ENCODE measurements at regions not wholly inside any gene's neighbourhood (a gene's known extent, or its start where the extent isn't known, plus 50 kb on each side); places are given as distances from the start of the nearest gene placed in this dataset.

DNA sequence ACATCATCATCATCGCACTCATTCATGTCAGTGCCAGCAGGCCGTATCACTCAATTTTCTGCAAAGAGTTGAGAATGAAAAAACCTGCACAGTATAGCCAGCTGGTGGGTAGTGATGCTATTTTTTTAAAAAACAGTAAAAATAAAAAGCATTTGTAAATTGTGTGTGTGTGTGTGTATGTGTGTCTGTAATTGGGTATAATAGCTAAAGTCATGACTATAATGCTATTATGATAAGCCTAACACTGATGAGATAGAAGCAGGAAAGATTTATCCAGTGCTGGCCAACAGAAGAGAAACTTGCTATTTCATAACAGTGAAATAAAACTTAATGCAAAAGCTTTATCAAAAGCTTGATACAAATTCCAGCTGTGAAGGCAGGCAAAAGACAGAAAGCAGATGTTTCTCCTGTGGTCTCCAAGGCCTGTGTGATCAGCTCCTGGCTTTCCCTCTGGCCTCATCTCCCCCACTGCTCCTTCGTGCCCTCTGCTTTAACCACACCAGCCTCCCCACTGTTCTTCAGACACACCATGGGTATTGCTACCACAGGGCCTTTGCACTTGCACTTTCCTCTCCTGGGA is 206.2 kb upstream of the IRX5 start:
- intact Hi-C loops (cut with DNase I), result no loop called here
- no peak for DNase-seq (ENCODE audit: low spot score in 2 of 2)
- Histone ChIP-seq H3K4me3 (no peak overlapping the region), H3K4me1 (no peaks in the 10 kb centered on the region), H3K27ac (no peak overlapping the region), H3K36me3 (no peaks in the 10 kb centered on the region), H3K9me3 (no peaks in the 10 kb centered on the region), H3K27me3 (no peaks in the 10 kb centered on the region)
- no peak for TF ChIP-seq CTCF (IDR thresholded peaks at IDR 0.05)

- no peak for DNase-seq (ENCODE audit: low spot score in 2 of 2)
- intact Hi-C loops (cut with DNase I), result no loop called here
- no peaks in the 10 kb centered on the region for H3K36me3 ChIP-seq
These were observed 208.4 kb upstream of the IRX5 start for GRCh38 chr16:54722210-54722676.

GRCh38 chr16:54720259-54720658 is 210.4 kb upstream of the IRX5 start:
- no peaks in the 10 kb centered on the region for H3K9me3 ChIP-seq
- H3K4me1 ChIP-seq, result no peaks in the 10 kb centered on the region
- no peaks in the 10 kb centered on the region for H3K36me3 ChIP-seq
- H3K27me3 ChIP-seq, result no peaks in the 10 kb centered on the region
- H3K27ac ChIP-seq, result no peak overlapping the region
- intact Hi-C loops (cut with DNase I), result no loop called here
- DNase-seq (ENCODE audit: low spot score in 2 of 2), result no peak
- H3K4me3 ChIP-seq, result no peak overlapping the region
- TF ChIP-seq CTCF (IDR thresholded peaks at IDR 0.05), result no peak

More at GRCh38 chr16:54722210-54722676, 208.4 kb upstream of the IRX5 start:
- no peak overlapping the region for H3K4me3 ChIP-seq
- H3K27ac ChIP-seq, result no peak overlapping the region
- no peaks in the 10 kb centered on the region for H3K27me3 ChIP-seq
- TF ChIP-seq CTCF (IDR thresholded peaks at IDR 0.05), result no peak
- H3K9me3 ChIP-seq, result no peaks in the 10 kb centered on the region
- H3K4me1 ChIP-seq, result no peaks in the 10 kb centered on the region

- DNase-seq (ENCODE audit: low spot score in 2 of 2), result no peak
- H3K9me3 ChIP-seq, result no peaks in the 10 kb centered on the region
- no peak overlapping the region for H3K27ac ChIP-seq
- H3K36me3 ChIP-seq, result no peaks in the 10 kb centered on the region
- H3K27me3 ChIP-seq, result no peaks in the 10 kb centered on the region
- TF ChIP-seq CTCF (IDR thresholded peaks at IDR 0.05), result no peak
- intact Hi-C loops (cut with DNase I), result no loop called here
- no peak overlapping the region for H3K4me3 ChIP-seq
- no peaks in the 10 kb centered on the region for H3K4me1 ChIP-seq
These were observed 211.0 kb upstream of the IRX5 start for GRCh38 chr16:54719624-54720023.

DNA sequence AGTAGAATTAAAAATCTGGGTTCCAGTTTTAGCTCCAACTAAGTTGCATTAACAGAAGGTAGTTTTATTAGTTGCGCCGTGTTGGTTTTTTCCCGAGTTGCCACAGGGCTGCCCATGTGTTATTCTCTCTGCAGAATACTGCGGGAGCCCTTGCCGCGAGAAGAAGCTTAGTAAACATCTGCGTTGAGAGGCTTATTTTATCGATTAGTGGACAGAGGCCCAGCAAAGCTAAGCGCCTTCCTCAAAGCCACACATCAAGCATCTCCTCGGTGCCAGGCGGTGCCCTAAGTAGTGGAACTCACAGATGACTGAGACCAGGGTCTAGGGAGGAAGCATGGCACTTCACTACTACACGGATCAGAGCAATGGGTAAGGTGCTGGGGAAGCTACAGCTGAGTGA is 212.3 kb upstream of the IRX5 start:
- no peaks in the 10 kb centered on the region for H3K4me1 ChIP-seq
- no peaks in the 10 kb centered on the region for H3K27me3 ChIP-seq
- no peaks in the 10 kb centered on the region for H3K9me3 ChIP-seq
- no peaks in the 10 kb centered on the region for H3K36me3 ChIP-seq
- TF ChIP-seq CTCF (IDR thresholded peaks at IDR 0.05), result no peak
- H3K27ac ChIP-seq, result no peak overlapping the region
- no peak for DNase-seq (ENCODE audit: low spot score in 2 of 2)
- intact Hi-C loops (cut with DNase I), result no loop called here
- no peak overlapping the region for H3K4me3 ChIP-seq

- intact Hi-C loops (cut with DNase I), result no loop called here
- TF ChIP-seq CTCF (IDR thresholded peaks at IDR 0.05), result no peak
- Histone ChIP-seq H3K4me1 (no peaks in the 10 kb centered on the region), H3K9me3 (no peaks in the 10 kb centered on the region), H3K4me3 (no peak overlapping the region), H3K27me3 (no peaks in the 10 kb centered on the region), H3K36me3 (no peaks in the 10 kb centered on the region), H3K27ac (no peak overlapping the region)
- DNase-seq (ENCODE audit: low spot score in 2 of 2), result no peak
These were observed 215.7 kb upstream of the IRX5 start for GRCh38 chr16:54715011-54715410.
